Ishikawa (cell line): ENCODE measurements at regions not wholly inside any gene's neighbourhood (a gene's known extent, or its start where the extent isn't known, plus 50 kb on each side); places are given as distances from the start of the nearest gene placed in this dataset.

Experiments
- CEBPB ChIP-seq: IDR thresholded peaks from 2 replicates; pipeline ENCODE4 v1.6.1; 2012
- CREB1 ChIP-seq: IDR thresholded peaks from 2 replicates; pipeline ENCODE4 v1.6.1; 2012; ENCODE audit warnings: low read depth
- EGR1 ChIP-seq: IDR thresholded peaks from 2 replicates; pipeline ENCODE4 v1.6.1; 2012
- EP300 ChIP-seq: IDR thresholded peaks from 2 replicates; pipeline ENCODE4 v1.6.1; 2012; ENCODE audit warnings: borderline replicate concordance
- FOXM1 ChIP-seq: IDR thresholded peaks from 2 replicates; pipeline ENCODE4 v1.6.1; 2012; ENCODE audit warnings: low read depth, borderline replicate concordance
- MAX ChIP-seq: IDR thresholded peaks from 2 replicates; pipeline ENCODE4 v1.6.1; 2012
- NFIC ChIP-seq: IDR thresholded peaks from 2 replicates; pipeline ENCODE4 v1.6.1; 2012
- RAD21 ChIP-seq: IDR thresholded peaks from 2 replicates; pipeline ENCODE4 v1.6.1; 2012; ENCODE audit warnings: low read depth
- REST ChIP-seq: IDR thresholded peaks from 2 replicates; pipeline ENCODE4 v1.6.1; 2012; ENCODE audit warnings: low read depth, mild to moderate bottlenecking
- TAF1 ChIP-seq: IDR thresholded peaks from 2 replicates; pipeline ENCODE4 v1.6.1; 2012; ENCODE audit warnings: low read depth, mild to moderate bottlenecking
- TCF12 ChIP-seq: IDR thresholded peaks from 2 replicates; pipeline ENCODE4 v1.6.1; 2012; ENCODE audit warnings: low read depth
- TEAD4 ChIP-seq: IDR thresholded peaks from 2 replicates; pipeline ENCODE4 v1.6.1; 2012
- USF1 ChIP-seq: IDR thresholded peaks from 2 replicates; pipeline ENCODE4 v1.6.1; 2012
- YY1 ChIP-seq: IDR thresholded peaks from 2 replicates; pipeline ENCODE4 v1.6.1; 2012; ENCODE audit warnings: low read depth
- ZBTB7A ChIP-seq: IDR thresholded peaks from 2 replicates; pipeline ENCODE4 v1.6.1; 2012; ENCODE audit warnings: low read depth

GRCh38 chr9:79974806-79975422 lies 403.1 kb downstream of the TLE4 start:
- TF ChIP-seq EGR1 (no peak), YY1 (no peak), USF1 (no peak), EP300 (no peak), ZBTB7A (no peak), TCF12 (no peak), MAX (no peak)

- no peak for TF ChIP-seq YY1
Measured at GRCh38 chr9:79973627-79974026, 401.9 kb downstream of the TLE4 start.

GRCh38 chr9:79970146-79970425 lies 398.3 kb downstream of the TLE4 start:
- TF ChIP-seq NFIC (no peak), TAF1 (no peak), TEAD4 (no peak), CREB1 (no peak), REST (no peak), RAD21 (no peak), USF1 (no peak), ZBTB7A (no peak), YY1 (no peak), EGR1 (no peak), TCF12 (no peak), EP300 (no peak), FOXM1 (no peak), CEBPB (no peak)

GRCh38 chr9:79969393-79970145 lies 397.8 kb downstream of the TLE4 start:
- TF ChIP-seq TAF1, result no peak
- TF ChIP-seq RAD21, result no peak
- TF ChIP-seq EGR1, result no peak
- TF ChIP-seq ZBTB7A, result no peak
- TF ChIP-seq FOXM1, result no peak
- no peak for TF ChIP-seq TEAD4
- no peak for TF ChIP-seq EP300
- TF ChIP-seq TCF12, result no peak
- TF ChIP-seq YY1, result no peak
- TF ChIP-seq NFIC, result no peak
- no peak for TF ChIP-seq CEBPB
- TF ChIP-seq REST, result no peak
- no peak for TF ChIP-seq MAX
- TF ChIP-seq USF1, result no peak
- no peak for TF ChIP-seq CREB1

GRCh38 chr9:79968533-79968932 lies 396.8 kb downstream of the TLE4 start:
- no peak for TF ChIP-seq USF1
- TF ChIP-seq EP300, result no peak
- TF ChIP-seq ZBTB7A, result no peak
- TF ChIP-seq RAD21, result no peak
- TF ChIP-seq EGR1, result no peak
- no peak for TF ChIP-seq TEAD4
- TF ChIP-seq CREB1, result no peak
- no peak for TF ChIP-seq NFIC
- no peak for TF ChIP-seq CEBPB
- no peak for TF ChIP-seq TCF12
- TF ChIP-seq MAX, result no peak
- no peak for TF ChIP-seq REST
- TF ChIP-seq FOXM1, result no peak
- no peak for TF ChIP-seq YY1
- no peak for TF ChIP-seq TAF1
